ENCODE measurements at regions not wholly inside any gene's neighbourhood (a gene's known extent, or its start where the extent isn't known, plus 50 kb on each side); places are given as distances from the start of the nearest gene placed in this dataset.

GRCh38 chr4:60241866-60242265 is 958.3 kb upstream of the ADGRL3 start:
- Histone ChIP-seq H3K4me3 (ENCODE audit: low read length) (no peak overlapping the region), H3K36me3 (ENCODE audit: control insufficient read depth, insufficient read depth, low read length) (no peaks in the 10 kb centered on the region), H3K4me1 (ENCODE audit: control insufficient read depth, insufficient read depth, low read length) (no peaks in the 10 kb centered on the region), H3K27me3 (ENCODE audit: control insufficient read depth, insufficient read depth, low read length) (no peaks in the 10 kb centered on the region), H3K9me3 (ENCODE audit: control insufficient read depth, insufficient read depth, low read length) (no peaks in the 10 kb centered on the region), H3K27ac (ENCODE audit: low read length) (no peak overlapping the region)
- WGBS (ENCODE audit: insufficient coverage, insufficient read length), result no CpG with 5 or more reads among the region's 4 CpGs
- no peak for DNase-seq (ENCODE audit: low read depth, low spot score)

- Histone ChIP-seq H3K27ac (ENCODE audit: low read length) (no peak overlapping the region), H3K27me3 (ENCODE audit: control insufficient read depth, insufficient read depth, low read length) (no peaks in the 10 kb centered on the region), H3K9me3 (ENCODE audit: control insufficient read depth, insufficient read depth, low read length) (no peaks in the 10 kb centered on the region), H3K4me1 (ENCODE audit: control insufficient read depth, insufficient read depth, low read length) (no peaks in the 10 kb centered on the region), H3K4me3 (ENCODE audit: low read length) (no peak overlapping the region), H3K36me3 (ENCODE audit: control insufficient read depth, insufficient read depth, low read length) (no peaks in the 10 kb centered on the region)
- no peak for DNase-seq (ENCODE audit: low read depth, low spot score)
- no CpG with 5 or more reads among the region's 1 CpG for WGBS (ENCODE audit: insufficient coverage, insufficient read length)
Observed at GRCh38 chr4:60249784-60250183, 950.3 kb upstream of the ADGRL3 start.

DNA sequence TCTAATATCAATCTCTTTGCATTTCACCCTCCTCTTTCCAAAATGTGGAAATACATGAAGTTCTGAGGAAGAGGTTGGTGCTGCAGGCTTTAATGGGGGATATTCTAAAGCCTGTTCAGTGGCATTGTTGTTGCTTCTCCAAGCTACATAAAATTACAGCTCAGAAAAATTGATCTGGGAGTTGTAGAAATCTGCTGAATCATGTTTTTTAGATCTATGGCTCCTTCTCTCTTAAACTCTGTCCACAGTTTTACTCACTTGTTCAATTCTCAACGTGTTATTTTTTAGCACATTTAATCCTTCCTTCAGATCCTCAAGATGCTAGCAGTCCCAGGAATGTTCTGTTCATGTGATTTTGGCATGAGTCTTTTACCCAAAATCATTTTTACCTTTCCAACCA is 949.5 kb upstream of the ADGRL3 start:
- Histone ChIP-seq H3K9me3 (ENCODE audit: control insufficient read depth, insufficient read depth, low read length) (no peaks in the 10 kb centered on the region), H3K27me3 (ENCODE audit: control insufficient read depth, insufficient read depth, low read length) (no peaks in the 10 kb centered on the region), H3K36me3 (ENCODE audit: control insufficient read depth, insufficient read depth, low read length) (no peaks in the 10 kb centered on the region), H3K4me1 (ENCODE audit: control insufficient read depth, insufficient read depth, low read length) (no peaks in the 10 kb centered on the region), H3K4me3 (ENCODE audit: low read length) (no peak overlapping the region), H3K27ac (ENCODE audit: low read length) (no peak overlapping the region)
- WGBS (ENCODE audit: insufficient coverage, insufficient read length), result no CpG with 5 or more reads among the region's 1 CpG
- no peak for DNase-seq (ENCODE audit: low read depth, low spot score)

- Histone ChIP-seq H3K4me3 (ENCODE audit: low read length) (no peak overlapping the region), H3K9me3 (ENCODE audit: control insufficient read depth, insufficient read depth, low read length) (no peaks in the 10 kb centered on the region), H3K27ac (ENCODE audit: low read length) (no peak overlapping the region), H3K4me1 (ENCODE audit: control insufficient read depth, insufficient read depth, low read length) (no peaks in the 10 kb centered on the region), H3K36me3 (ENCODE audit: control insufficient read depth, insufficient read depth, low read length) (no peaks in the 10 kb centered on the region), H3K27me3 (ENCODE audit: control insufficient read depth, insufficient read depth, low read length) (no peaks in the 10 kb centered on the region)
- no peak for DNase-seq (ENCODE audit: low read depth, low spot score)
- WGBS (ENCODE audit: insufficient coverage, insufficient read length), result no CpG with 5 or more reads among the region's 5 CpGs
Observed at GRCh38 chr4:60259781-60260180, 940.3 kb upstream of the ADGRL3 start.

GRCh38 chr4:60266505-60266904 is 933.6 kb upstream of the ADGRL3 start:
- DNase-seq (ENCODE audit: low read depth, low spot score), result no peak
- H3K4me1 ChIP-seq (ENCODE audit: control insufficient read depth, insufficient read depth, low read length), result no peaks in the 10 kb centered on the region

DNA sequence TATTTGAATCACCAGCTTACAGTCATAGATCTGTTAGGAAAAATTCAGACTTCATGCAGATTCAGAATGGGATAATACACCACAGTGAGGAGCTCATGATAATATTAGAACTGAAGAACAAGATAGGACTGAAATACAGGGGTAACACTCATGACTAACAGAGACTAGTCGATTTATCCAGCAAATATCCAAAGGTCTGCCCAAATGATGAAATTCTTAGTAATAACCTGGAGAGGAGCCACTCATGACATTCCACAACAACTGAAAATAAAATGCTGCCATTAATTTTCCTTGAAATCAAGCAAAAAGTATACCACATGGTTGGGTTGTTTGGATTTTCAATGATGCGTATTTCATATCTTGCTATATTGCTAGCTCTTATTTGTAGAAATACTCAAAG is 903.7 kb upstream of the ADGRL3 start:
- Histone ChIP-seq H3K27me3 (ENCODE audit: control insufficient read depth, insufficient read depth, low read length) (no peaks in the 10 kb centered on the region), H3K4me3 (ENCODE audit: low read length) (no peak overlapping the region), H3K9me3 (ENCODE audit: control insufficient read depth, insufficient read depth, low read length) (no peaks in the 10 kb centered on the region), H3K4me1 (ENCODE audit: control insufficient read depth, insufficient read depth, low read length) (no peaks in the 10 kb centered on the region), H3K27ac (ENCODE audit: low read length) (no peak overlapping the region), H3K36me3 (ENCODE audit: control insufficient read depth, insufficient read depth, low read length) (no peaks in the 10 kb centered on the region)
- WGBS (ENCODE audit: insufficient coverage, insufficient read length), result no CpG with 5 or more reads among the region's 2 CpGs
- DNase-seq (ENCODE audit: low read depth, low spot score), result no peak

More at GRCh38 chr4:60266505-60266904, 933.6 kb upstream of the ADGRL3 start:
- no peaks in the 10 kb centered on the region for H3K36me3 ChIP-seq (ENCODE audit: control insufficient read depth, insufficient read depth, low read length)
- H3K4me3 ChIP-seq (ENCODE audit: low read length), result no peak overlapping the region
- WGBS (ENCODE audit: insufficient coverage, insufficient read length), result no CpG with 5 or more reads among the region's 1 CpG
- H3K9me3 ChIP-seq (ENCODE audit: control insufficient read depth, insufficient read depth, low read length), result no peaks in the 10 kb centered on the region
- no peaks in the 10 kb centered on the region for H3K27me3 ChIP-seq (ENCODE audit: control insufficient read depth, insufficient read depth, low read length)
- H3K27ac ChIP-seq (ENCODE audit: low read length), result no peak overlapping the region

DNA sequence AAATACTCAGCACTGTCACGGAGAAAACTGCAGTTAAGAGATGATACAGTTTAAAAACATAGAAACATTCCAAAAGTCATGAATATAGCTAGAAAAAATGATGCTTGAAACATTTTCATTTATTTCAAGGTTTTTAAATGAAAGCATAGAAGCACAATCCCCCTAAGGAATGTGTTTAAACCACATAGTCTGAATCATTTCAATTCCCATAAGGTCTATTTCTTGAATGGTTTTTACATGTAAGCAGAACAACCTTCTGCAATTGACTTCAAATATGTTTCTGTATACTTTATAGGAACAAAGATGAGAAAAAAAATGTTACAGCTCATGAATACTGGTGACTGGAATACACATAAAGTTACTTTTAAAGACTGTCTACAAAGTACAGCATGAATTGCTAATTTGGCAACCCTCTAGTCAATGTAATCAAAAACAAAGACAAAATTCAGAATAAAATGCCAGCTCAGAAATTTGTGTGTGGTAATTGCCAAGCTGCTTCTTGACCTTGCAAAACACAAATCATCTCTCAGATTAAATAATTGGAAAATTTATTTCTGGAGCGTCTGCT is 886.4 kb upstream of the ADGRL3 start:
- Histone ChIP-seq H3K9me3 (ENCODE audit: control insufficient read depth, insufficient read depth, low read length) (no peaks in the 10 kb centered on the region), H3K4me3 (ENCODE audit: low read length) (no peak overlapping the region), H3K4me1 (ENCODE audit: control insufficient read depth, insufficient read depth, low read length) (no peaks in the 10 kb centered on the region), H3K36me3 (ENCODE audit: control insufficient read depth, insufficient read depth, low read length) (no peaks in the 10 kb centered on the region), H3K27me3 (ENCODE audit: control insufficient read depth, insufficient read depth, low read length) (no peaks in the 10 kb centered on the region), H3K27ac (ENCODE audit: low read length) (no peak overlapping the region)
- DNase-seq (ENCODE audit: low read depth, low spot score), result no peak
- WGBS (ENCODE audit: insufficient coverage, insufficient read length), result no CpG with 5 or more reads among the region's 2 CpGs

DNA sequence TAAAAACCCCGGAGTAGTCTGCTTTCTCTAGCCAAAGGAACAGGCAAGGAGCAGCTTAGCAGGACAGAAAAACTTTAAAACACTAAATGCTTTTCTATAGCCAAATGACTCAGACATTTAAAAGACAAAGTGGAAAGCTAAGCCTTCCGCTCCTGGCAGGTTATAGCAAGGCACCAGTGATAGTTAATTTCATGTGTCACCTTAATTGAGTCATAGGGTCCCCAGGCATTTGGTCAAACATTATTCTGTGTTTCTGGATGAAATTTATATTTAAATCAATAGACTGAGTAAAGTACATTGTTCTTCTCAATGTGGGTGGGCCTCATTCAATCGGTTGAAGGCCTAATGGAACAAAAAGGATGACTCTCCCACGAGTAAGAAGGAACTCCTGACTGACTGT is 885.7 kb upstream of the ADGRL3 start:
- no peak for DNase-seq (ENCODE audit: low read depth, low spot score)
- no peak overlapping the region for H3K27ac ChIP-seq (ENCODE audit: low read length)
- no CpG with 5 or more reads among the region's 4 CpGs for WGBS (ENCODE audit: insufficient coverage, insufficient read length)

DNA sequence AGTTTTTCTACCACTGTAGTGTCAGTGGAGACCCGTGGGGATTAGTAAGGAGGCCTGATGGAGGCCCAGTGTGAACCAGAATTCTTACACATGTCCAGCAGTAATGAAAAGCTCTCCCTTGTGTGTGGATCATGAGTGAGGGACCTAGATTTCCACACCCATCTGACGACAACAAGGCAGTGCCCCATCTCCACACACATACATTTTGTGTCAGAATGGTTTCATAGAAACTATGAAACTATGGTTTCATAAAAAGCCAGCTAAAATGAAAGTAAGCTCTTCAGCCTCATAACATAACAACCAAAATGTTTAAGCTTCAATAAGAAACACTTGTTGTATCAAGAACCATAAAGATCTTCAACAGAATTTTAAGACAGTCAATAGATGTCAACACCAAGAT is 884.5 kb upstream of the ADGRL3 start:
- no peak overlapping the region for H3K27ac ChIP-seq (ENCODE audit: low read length)
- no CpG with 5 or more reads among the region's 2 CpGs for WGBS (ENCODE audit: insufficient coverage, insufficient read length)
- no peaks in the 10 kb centered on the region for H3K4me1 ChIP-seq (ENCODE audit: control insufficient read depth, insufficient read depth, low read length)
- no peak for DNase-seq (ENCODE audit: low read depth, low spot score)
- no peaks in the 10 kb centered on the region for H3K36me3 ChIP-seq (ENCODE audit: control insufficient read depth, insufficient read depth, low read length)
- H3K27me3 ChIP-seq (ENCODE audit: control insufficient read depth, insufficient read depth, low read length), result no peaks in the 10 kb centered on the region
- H3K9me3 ChIP-seq (ENCODE audit: control insufficient read depth, insufficient read depth, low read length), result no peaks in the 10 kb centered on the region
- H3K4me3 ChIP-seq (ENCODE audit: low read length), result no peak overlapping the region

More for the DNA sequence above, 885.7 kb upstream of the ADGRL3 start:
- no peaks in the 10 kb centered on the region for H3K4me1 ChIP-seq (ENCODE audit: control insufficient read depth, insufficient read depth, low read length)
- H3K36me3 ChIP-seq (ENCODE audit: control insufficient read depth, insufficient read depth, low read length), result no peaks in the 10 kb centered on the region
- H3K27me3 ChIP-seq (ENCODE audit: control insufficient read depth, insufficient read depth, low read length), result no peaks in the 10 kb centered on the region
- H3K9me3 ChIP-seq (ENCODE audit: control insufficient read depth, insufficient read depth, low read length), result no peaks in the 10 kb centered on the region
- no peak overlapping the region for H3K4me3 ChIP-seq (ENCODE audit: low read length)

GRCh38 chr4:60326735-60327134 is 873.4 kb upstream of the ADGRL3 start:
- no peaks in the 10 kb centered on the region for H3K9me3 ChIP-seq (ENCODE audit: control insufficient read depth, insufficient read depth, low read length)
- no peaks in the 10 kb centered on the region for H3K4me1 ChIP-seq (ENCODE audit: control insufficient read depth, insufficient read depth, low read length)
- H3K27me3 ChIP-seq (ENCODE audit: control insufficient read depth, insufficient read depth, low read length), result no peaks in the 10 kb centered on the region
- no peak overlapping the region for H3K4me3 ChIP-seq (ENCODE audit: low read length)
- DNase-seq (ENCODE audit: low read depth, low spot score), result no peak
- no CpG with 5 or more reads among the region's 3 CpGs for WGBS (ENCODE audit: insufficient coverage, insufficient read length)
- H3K36me3 ChIP-seq (ENCODE audit: control insufficient read depth, insufficient read depth, low read length), result no peaks in the 10 kb centered on the region
- H3K27ac ChIP-seq (ENCODE audit: low read length), result no peak overlapping the region

GRCh38 chr4:60327651-60328050 is 872.5 kb upstream of the ADGRL3 start:
- no peaks in the 10 kb centered on the region for H3K27me3 ChIP-seq (ENCODE audit: control insufficient read depth, insufficient read depth, low read length)
- no CpG with 5 or more reads among the region's 1 CpG for WGBS (ENCODE audit: insufficient coverage, insufficient read length)

More at GRCh38 chr4:60327651-60328050, 872.5 kb upstream of the ADGRL3 start:
- no peaks in the 10 kb centered on the region for H3K4me1 ChIP-seq (ENCODE audit: control insufficient read depth, insufficient read depth, low read length)
- no peaks in the 10 kb centered on the region for H3K9me3 ChIP-seq (ENCODE audit: control insufficient read depth, insufficient read depth, low read length)
- H3K36me3 ChIP-seq (ENCODE audit: control insufficient read depth, insufficient read depth, low read length), result no peaks in the 10 kb centered on the region
- no peak for DNase-seq (ENCODE audit: low read depth, low spot score)
- H3K27ac ChIP-seq (ENCODE audit: low read length), result no peak overlapping the region
- H3K4me3 ChIP-seq (ENCODE audit: low read length), result no peak overlapping the region

Measured in iPS DF 6.9 (cell line).